Endothelial cell of umbilical vein (primary cell): ENCODE measurements at regions not wholly inside any gene's neighbourhood (a gene's known extent, or its start where the extent isn't known, plus 50 kb on each side); places are given as distances from the start of the nearest gene placed in this dataset.

Source experiments
- BruUV-seq: library from RNA; stranded (reverse); fragments of 400-500 nt; replicated peaks from 2 replicates; lab custom pipeline; 2021; lab: Mats Ljungman, UMichigan
- CTCF ChIA-PET: fragments of 300-600, 350-600 bp; sonication (Branson Sonifier 250); formaldehyde crosslinking; loops from one replicate; lab custom pipeline; 2021; ENCODE audit warnings: antibody characterized with exemption, inconsistent platforms; lab: Charles Lee
- POLR2A ChIA-PET: fragments of 300-600, 350-600 bp; sonication (Branson Sonifier 250); formaldehyde crosslinking; loops from one replicate; lab custom pipeline; 2021; ENCODE audit warnings: antibody characterized with exemption, inconsistent platforms; lab: Charles Lee
- DNase-seq: peaks from one replicate; pipeline ENCODE4 v3.0.0-alpha.2; 2011; ENCODE audit warnings: low read depth, low spot score
- FAIRE-seq: peaks from 2 replicates; lab custom pipeline; 2011; peaks lifted over from hg19 to GRCh38; lab: Jason Lieb, UNC
- H2AFZ ChIP-seq: 2 replicates; pipeline ENCODE4 v1.6.0; 2012; ENCODE audit warnings: low read depth, low read length, control low read depth, inconsistent platforms
- H3K27ac ChIP-seq: 2 replicates; pipeline ENCODE4 v1.5.1; 2011; ENCODE audit warnings: low read depth, mild to moderate bottlenecking, control low read depth, low read length, moderate library complexity; ENCODE audit not compliant: insufficient read depth
- H3K27me3 ChIP-seq, 2 experiments: 2 replicates each; pipeline versions ENCODE4 v1.6.0 to v1.6.1; 2011; ENCODE audit warnings: low read length in 2 of 2, mixed read lengths in 1 of 2; ENCODE audit not compliant: control insufficient read depth in 2 of 2, insufficient read depth in 2 of 2
- H3K36me3 ChIP-seq, 2 experiments: 2 replicates in 1 of 2; 3 replicates in 1 of 2; pipeline ENCODE4 v1.5.1; 2011; ENCODE audit warnings: low read length in 2 of 2, mild to moderate bottlenecking in 1 of 2, moderate library complexity in 1 of 2; ENCODE audit not compliant: control insufficient read depth in 2 of 2, insufficient read depth in 2 of 2; ENCODE audit errors: extremely low read depth in 1 of 2
- H3K4me1 ChIP-seq: 3 replicates; pipeline ENCODE4 v1.5.1; 2011; ENCODE audit warnings: mild to moderate bottlenecking, low read length; ENCODE audit not compliant: control insufficient read depth, insufficient read depth; ENCODE audit errors: extremely low read depth
- H3K4me2 ChIP-seq: 2 replicates; pipeline ENCODE4 v1.6.1; 2011; ENCODE audit warnings: low read length, control low read depth, mixed read lengths; ENCODE audit not compliant: insufficient read depth
- H3K4me3 ChIP-seq, 3 experiments: fragments of 200-600 bp in 1 of 3; sonication (generic), shearing (Covaris generic) in 1 of 3; replicated peaks in 1 of 3; 2 replicates each; pipeline ENCODE4 v1.5.1; 2011 to 2016; ENCODE audit warnings: control low read depth in 3 of 3, low read length in 3 of 3, mild to moderate bottlenecking in 2 of 3, inconsistent platforms in 1 of 3, low read depth in 1 of 3, moderate library complexity in 1 of 3; ENCODE audit not compliant: insufficient read depth in 1 of 3
- H3K79me2 ChIP-seq: 2 replicates; pipeline ENCODE4 v1.6.0; 2012; ENCODE audit warnings: low read length, inconsistent platforms; ENCODE audit not compliant: control insufficient read depth, insufficient read depth
- H3K9ac ChIP-seq: replicated peaks from 2 replicates; pipeline ENCODE3; 2011; ENCODE audit warnings: low read length, control low read depth; ENCODE audit not compliant: insufficient read depth; ENCODE audit errors: extremely low read depth
- H3K9me1 ChIP-seq: replicated peaks from 3 replicates; pipeline ENCODE4 v1.6.0; 2011; ENCODE audit warnings: mild to moderate bottlenecking, low read length; ENCODE audit not compliant: control insufficient read depth, insufficient read depth; ENCODE audit errors: extremely low read depth
- H3K9me3 ChIP-seq: replicated peaks from 2 replicates; pipeline ENCODE4 v1.5.1; 2012; ENCODE audit warnings: low read length, inconsistent platforms; ENCODE audit not compliant: control insufficient read depth, insufficient read depth
- H4K20me1 ChIP-seq: replicated peaks from 2 replicates; pipeline ENCODE3; 2011; ENCODE audit warnings: mild to moderate bottlenecking, low read length; ENCODE audit not compliant: control insufficient read depth, insufficient read depth; ENCODE audit errors: extremely low read depth
- EZH2 ChIP-seq: IDR thresholded peaks from 2 replicates; pipeline ENCODE4 v1.6.1; 2012; ENCODE audit warnings: borderline replicate concordance, low read depth, mild to moderate bottlenecking, moderate library complexity, low read length, inconsistent platforms; ENCODE audit not compliant: severe bottlenecking
- FOS ChIP-seq: IDR thresholded peaks from 2 replicates; pipeline ENCODE4 v1.6.1; 2011; ENCODE audit warnings: mild to moderate bottlenecking, low read length, moderate library complexity, borderline replicate concordance; ENCODE audit not compliant: insufficient read depth
- GATA2 ChIP-seq: IDR thresholded peaks from 2 replicates; pipeline ENCODE4 v1.7.0; 2011; ENCODE audit warnings: low read depth, mild to moderate bottlenecking, moderate library complexity, mixed read lengths, low read length; ENCODE audit not compliant: insufficient read length, insufficient read depth
- JUN ChIP-seq: IDR thresholded peaks from 2 replicates; pipeline ENCODE4 v1.6.1; 2011; ENCODE audit warnings: borderline replicate concordance, low read depth; ENCODE audit not compliant: insufficient read length, insufficient read depth
- MYC ChIP-seq: IDR thresholded peaks from one replicate; pipeline ENCODE4 v1.6.1; 2011; ENCODE audit warnings: mild to moderate bottlenecking, low read depth, low read length
- POLR2A ChIP-seq: IDR thresholded peaks from 2 replicates; pipeline ENCODE4 v1.6.1; 2012; ENCODE audit warnings: low read depth, mild to moderate bottlenecking, control low read depth, low read length
- POLR2AphosphoS5 ChIP-seq: IDR thresholded peaks from 2 replicates; pipeline ENCODE4 v1.6.1; 2012; ENCODE audit warnings: low read depth, mild to moderate bottlenecking, control low read depth, low read length, moderate library complexity; ENCODE audit not compliant: insufficient read depth
- dilution Hi-C: fragments of 300-500 bp; cut with MboI; formaldehyde crosslinking; loops from one replicate; pipeline ENCODE4 v1.15.0; 2019; ENCODE audit warnings: low sequenced_read_pairs; ENCODE audit not compliant: extremely low pct_ligation_motif_present
- intact Hi-C: fragments of 100-400 bp; cut with micrococcal nuclease; formaldehyde crosslinking; loops from one replicate; pipeline ENCODE4 v1.10.0; 2022
- TF ChIP-seq, protein P1 (sequence below), 2 donors: IDR thresholded peaks; 1 replicate in 1 of 2; 2 replicates in 1 of 2; pipeline ENCODE4 v1.5.1; 2011; ENCODE audit warnings: low read length in 2 of 2, mild to moderate bottlenecking in 2 of 2, moderate library complexity in 2 of 2, control low read depth in 1 of 2, inconsistent platforms in 1 of 2, low read depth in 1 of 2; ENCODE audit not compliant: insufficient read depth in 1 of 2; ENCODE audit errors: extremely low read depth in 1 of 2
- TF ChIP-seq, protein P2 (sequence below): IDR thresholded peaks from 2 replicates; pipeline ENCODE4 v1.6.1; 2011; ENCODE audit not compliant: insufficient read depth, insufficient read length

DNA sequence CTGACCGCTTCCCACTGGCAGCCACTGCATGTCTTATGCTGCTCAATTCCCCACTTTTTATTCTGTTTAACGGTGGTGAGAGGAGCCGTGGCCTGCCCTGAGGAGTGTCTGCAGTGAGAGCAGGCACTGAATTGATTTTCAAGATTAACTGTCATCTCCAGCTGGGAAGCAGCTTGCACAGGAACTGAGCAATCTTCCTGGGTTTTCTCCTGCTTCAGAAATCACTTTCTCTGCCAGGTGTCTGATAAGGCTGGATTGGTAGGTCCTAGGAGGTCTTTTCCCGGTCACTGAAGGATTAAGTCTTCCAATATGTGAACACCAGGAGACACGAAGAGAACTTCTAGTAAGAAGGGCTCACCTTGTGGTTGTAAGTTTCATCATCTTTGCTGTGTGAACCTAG, 181.1 kb upstream of the RAD23B start:
- Histone ChIP-seq H3K79me2 (no peaks in the 10 kb centered on the region), H3K9ac (no peak overlapping the region), H3K4me1 (no peaks in the 10 kb centered on the region), H3K9me1 (no peaks in the 10 kb centered on the region), H3K4me3 (no peak overlapping the region), H3K4me2 (no peak overlapping the region), H4K20me1 (no peaks in the 10 kb centered on the region), H3K9me3 (no peaks in the 10 kb centered on the region), H3K27me3 (no peaks in the 10 kb centered on the region), H3K27ac (no peak overlapping the region), H3K36me3 (no peaks in the 10 kb centered on the region), H2AFZ (no peak overlapping the region)
- POLR2A ChIA-PET = no interaction called here
- CTCF ChIA-PET = no interaction called here
- DNase-seq = no peak
- intact Hi-C loops (no loop called here), dilution Hi-C loops (no loop called here)
- TF ChIP-seq EZH2 = no peak
- TF ChIP-seq FOS = no peak
- TF ChIP-seq JUN = no peak
- TF ChIP-seq, protein P1, sequence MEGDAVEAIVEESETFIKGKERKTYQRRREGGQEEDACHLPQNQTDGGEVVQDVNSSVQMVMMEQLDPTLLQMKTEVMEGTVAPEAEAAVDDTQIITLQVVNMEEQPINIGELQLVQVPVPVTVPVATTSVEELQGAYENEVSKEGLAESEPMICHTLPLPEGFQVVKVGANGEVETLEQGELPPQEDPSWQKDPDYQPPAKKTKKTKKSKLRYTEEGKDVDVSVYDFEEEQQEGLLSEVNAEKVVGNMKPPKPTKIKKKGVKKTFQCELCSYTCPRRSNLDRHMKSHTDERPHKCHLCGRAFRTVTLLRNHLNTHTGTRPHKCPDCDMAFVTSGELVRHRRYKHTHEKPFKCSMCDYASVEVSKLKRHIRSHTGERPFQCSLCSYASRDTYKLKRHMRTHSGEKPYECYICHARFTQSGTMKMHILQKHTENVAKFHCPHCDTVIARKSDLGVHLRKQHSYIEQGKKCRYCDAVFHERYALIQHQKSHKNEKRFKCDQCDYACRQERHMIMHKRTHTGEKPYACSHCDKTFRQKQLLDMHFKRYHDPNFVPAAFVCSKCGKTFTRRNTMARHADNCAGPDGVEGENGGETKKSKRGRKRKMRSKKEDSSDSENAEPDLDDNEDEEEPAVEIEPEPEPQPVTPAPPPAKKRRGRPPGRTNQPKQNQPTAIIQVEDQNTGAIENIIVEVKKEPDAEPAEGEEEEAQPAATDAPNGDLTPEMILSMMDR (IDR thresholded peaks at IDR 0.05; ENCODE audit: extremely low read depth in 1 of 2, insufficient read depth in 1 of 2, low read depth in 1 of 2, low read length in 2 of 2) = no peak
- no peak for TF ChIP-seq MYC
- TF ChIP-seq, protein P2, sequence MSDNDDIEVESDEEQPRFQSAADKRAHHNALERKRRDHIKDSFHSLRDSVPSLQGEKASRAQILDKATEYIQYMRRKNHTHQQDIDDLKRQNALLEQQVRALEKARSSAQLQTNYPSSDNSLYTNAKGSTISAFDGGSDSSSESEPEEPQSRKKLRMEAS = no peak
- no peak for TF ChIP-seq GATA2
- no peak for TF ChIP-seq POLR2A
- no peak for TF ChIP-seq POLR2AphosphoS5
- no TSS peak for BruUV-seq
- no peak for FAIRE-seq
